ENCODE measurements at regions not wholly inside any gene's neighbourhood (a gene's known extent, or its start where the extent isn't known, plus 50 kb on each side); places are given as distances from the start of the nearest gene placed in this dataset.
"Not testable (repeated sequence)": the region's sequence is repeated elsewhere in the genome, so short reads cannot be mapped to it uniquely, and the experiment has no call there.

DNA sequence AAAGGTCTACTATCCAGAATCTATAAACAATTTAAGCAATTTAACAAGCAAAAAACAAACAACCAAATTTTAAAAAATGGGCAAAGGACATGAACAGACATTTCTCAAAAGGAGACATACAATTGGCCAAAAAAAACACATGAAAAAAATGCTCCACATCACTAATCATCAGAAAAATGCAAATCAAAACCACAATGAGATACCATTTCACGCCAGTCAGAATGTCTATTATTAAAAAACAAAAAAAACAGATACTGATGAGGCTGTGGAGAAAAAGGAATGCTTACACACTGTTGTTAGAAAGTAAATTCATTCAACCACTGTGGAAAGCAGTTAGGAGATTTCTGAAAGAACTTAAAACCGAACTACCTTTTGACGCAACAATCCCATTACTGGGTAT lies 66.4 kb upstream of the SESTD1 start:
- no peak for DNase-seq (ENCODE audit: low read depth)

DNA sequence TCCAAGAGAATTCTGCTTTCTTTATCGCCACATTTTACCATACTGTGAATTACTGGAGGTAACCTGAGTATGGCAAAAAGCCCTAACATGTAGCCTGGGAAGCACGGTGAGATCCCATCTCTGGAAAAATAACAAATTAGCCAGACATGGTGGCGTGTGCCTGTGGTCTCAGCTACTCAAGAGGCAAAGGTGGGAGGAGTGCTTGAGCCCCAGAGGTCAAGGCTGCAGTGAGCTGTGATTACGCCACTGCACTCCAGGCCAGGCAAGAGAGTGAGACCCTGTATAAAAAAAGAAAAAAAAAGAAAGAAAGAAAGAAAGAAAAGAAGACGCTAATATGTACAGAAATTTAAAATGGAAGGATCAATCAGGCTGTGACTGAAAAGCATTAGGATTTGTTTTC lies 57.7 kb upstream of the SESTD1 start:
- DNase-seq (ENCODE audit: low read depth) = no peak

- DNase-seq (ENCODE audit: low read depth) = not testable (repeated sequence)
These were observed 56.4 kb upstream of the SESTD1 start for GRCh38 chr2:179321034-179321433.

GRCh38 chr2:179314729-179315128 lies 50.1 kb upstream of the SESTD1 start:
- not testable (repeated sequence) for DNase-seq (ENCODE audit: low read depth)
